Coronary artery (tissue), 2 donors: ENCODE measurements at regions not wholly inside any gene's neighbourhood (a gene's known extent, or its start where the extent isn't known, plus 50 kb on each side); places are given as distances from the start of the nearest gene placed in this dataset.

Experiments
- DNase-seq: peaks from one replicate; pipeline ENCODE4 v3.0.0-alpha.2; 2017; ENCODE audit warnings: low spot score
- H3K27ac ChIP-seq, 2 donors: fragments of 200-600 bp; sonication (generic); one replicate each; pipeline ENCODE4 v1.5.1; 2016 to 2019
- H3K4me3 ChIP-seq: fragments of 200-600 bp; sonication (generic); 2 replicates; pipeline ENCODE4 v1.5.1; 2016; ENCODE audit warnings: mild to moderate bottlenecking, moderate library complexity
- CTCF ChIP-seq: fragments of 200-600 bp; sonication (generic); IDR thresholded peaks from one replicate; pipeline ENCODE4 v1.5.1; 2019; ENCODE audit warnings: antibody characterized with exemption

GRCh38 chr10:113446739-113447138 is 106.1 kb upstream of the HABP2 start:
- Histone ChIP-seq H3K4me3 (no peak overlapping the region), H3K27ac (no peak overlapping the region)
- TF ChIP-seq CTCF: no peak
- no peak for DNase-seq

- no peak for DNase-seq
- Histone ChIP-seq H3K4me3 (no peak overlapping the region), H3K27ac (no peak overlapping the region)
- no peak for TF ChIP-seq CTCF
These were observed 105.6 kb upstream of the HABP2 start for GRCh38 chr10:113447278-113447677.

GRCh38 chr10:113449006-113449695 is 103.7 kb upstream of the HABP2 start:
- H3K27ac ChIP-seq: no peak overlapping the region
- DNase-seq: no peak
- H3K4me3 ChIP-seq: no peak overlapping the region
- no peak for TF ChIP-seq CTCF

GRCh38 chr10:113450046-113450804 is 102.6 kb upstream of the HABP2 start:
- H3K4me3 ChIP-seq: no peak overlapping the region
- TF ChIP-seq CTCF: no peak
- DNase-seq: no peak
- H3K27ac ChIP-seq: no peak overlapping the region

GRCh38 chr10:113450906-113451305 is 101.9 kb upstream of the HABP2 start:
- no peak for TF ChIP-seq CTCF
- H3K27ac ChIP-seq: no peak overlapping the region
- no peak for DNase-seq

GRCh38 chr10:113452146-113452845 is 100.6 kb upstream of the HABP2 start:
- no peak for TF ChIP-seq CTCF
- Histone ChIP-seq H3K27ac (no peak overlapping the region), H3K4me3 (no peak overlapping the region)
- no peak for DNase-seq

More at GRCh38 chr10:113450906-113451305, 101.9 kb upstream of the HABP2 start:
- no peak overlapping the region for H3K4me3 ChIP-seq
